ENCODE measurements at regions not wholly inside any gene's neighbourhood (a gene's known extent, or its start where the extent isn't known, plus 50 kb on each side); places are given as distances from the start of the nearest gene placed in this dataset.

- no peaks in the 10 kb centered on the region for H3K9me3 ChIP-seq (ENCODE audit: low read depth)
- no peaks in the 10 kb centered on the region for H3K36me3 ChIP-seq (replicated peaks; ENCODE audit: insufficient read depth, low read depth)
- H3K4me2 ChIP-seq: no peak overlapping the region
- TF ChIP-seq CTCF (IDR thresholded peaks at IDR 0.05; ENCODE audit: poor library complexity) (no peak), EZH2phosphoT487 (IDR thresholded peaks at IDR 0.05; ENCODE audit: low read depth, severe bottlenecking, unreplicated experiment) (no peak), EZH2 (IDR thresholded peaks at IDR 0.05; ENCODE audit: borderline replicate concordance) (no peak)
- no peaks in the 10 kb centered on the region for H3K9me2 ChIP-seq (replicated peaks; ENCODE audit: insufficient read depth)
- H3K27ac ChIP-seq: no peak overlapping the region
- H2AFZ ChIP-seq: no peak overlapping the region
- 0% methylated on average over 1 of the region's 1 CpG for WGBS (ENCODE audit: low lambda C conversion rate, missing lambda C conversion rate)
- no peaks in the 10 kb centered on the region for H3K27me3 ChIP-seq
- H4K20me1 ChIP-seq (ENCODE audit: insufficient read depth, poor library complexity, severe bottlenecking): no peaks in the 10 kb centered on the region
- no peaks in the 10 kb centered on the region for H3K4me1 ChIP-seq (ENCODE audit: insufficient read depth)
- no peak overlapping the region for H3K4me3 ChIP-seq
- H3K79me2 ChIP-seq: no peaks in the 10 kb centered on the region
- no peak for DNase-seq (ENCODE audit: low spot score)
Measured at GRCh38 chr9:90451804-90452203, 190.8 kb downstream of the DIRAS2 start.

DNA sequence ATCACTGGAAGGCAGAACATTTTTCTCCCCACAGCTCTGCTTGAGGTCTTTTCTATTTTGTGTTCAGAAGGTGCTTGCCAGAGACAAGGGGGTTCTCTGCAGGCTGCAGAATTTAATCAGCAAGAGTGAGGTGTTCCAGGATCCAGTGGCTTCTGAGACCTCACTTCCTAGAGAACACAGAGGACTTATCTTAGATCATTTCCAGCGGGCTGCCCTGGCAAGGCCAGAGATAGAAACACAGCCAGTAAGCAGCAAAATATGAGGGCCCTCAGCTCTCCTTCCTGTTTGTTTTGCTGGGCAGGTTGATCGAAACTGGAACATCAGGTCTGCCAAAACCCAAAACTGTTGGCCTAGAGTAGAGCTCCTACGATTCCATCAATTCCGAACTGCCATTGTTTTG, 187.3 kb downstream of the DIRAS2 start:
- Histone ChIP-seq H3K9me3 (ENCODE audit: low read depth) (no peaks in the 10 kb centered on the region), H3K79me2 (no peaks in the 10 kb centered on the region), H3K27ac (no peak overlapping the region), H3K27me3 (no peaks in the 10 kb centered on the region), H2AFZ (no peak overlapping the region), H3K36me3 (replicated peaks; ENCODE audit: insufficient read depth, low read depth) (no peaks in the 10 kb centered on the region), H3K9me2 (replicated peaks; ENCODE audit: insufficient read depth) (no peaks in the 10 kb centered on the region), H3K4me1 (ENCODE audit: insufficient read depth) (peaks cover 3% of the 10 kb centered on the region), H3K4me2 (no peak overlapping the region), H4K20me1 (ENCODE audit: insufficient read depth, poor library complexity, severe bottlenecking) (no peaks in the 10 kb centered on the region), H3K4me3 (no peak overlapping the region)
- DNase-seq (ENCODE audit: low spot score): no peak
- TF ChIP-seq EZH2phosphoT487 (IDR thresholded peaks at IDR 0.05; ENCODE audit: low read depth, severe bottlenecking, unreplicated experiment) (no peak), EZH2 (IDR thresholded peaks at IDR 0.05; ENCODE audit: borderline replicate concordance) (no peak), CTCF (IDR thresholded peaks at IDR 0.05; ENCODE audit: poor library complexity) (no peak)
- WGBS (ENCODE audit: low lambda C conversion rate, missing lambda C conversion rate): 82% methylated on average over 4 of the region's 4 CpGs

DNA sequence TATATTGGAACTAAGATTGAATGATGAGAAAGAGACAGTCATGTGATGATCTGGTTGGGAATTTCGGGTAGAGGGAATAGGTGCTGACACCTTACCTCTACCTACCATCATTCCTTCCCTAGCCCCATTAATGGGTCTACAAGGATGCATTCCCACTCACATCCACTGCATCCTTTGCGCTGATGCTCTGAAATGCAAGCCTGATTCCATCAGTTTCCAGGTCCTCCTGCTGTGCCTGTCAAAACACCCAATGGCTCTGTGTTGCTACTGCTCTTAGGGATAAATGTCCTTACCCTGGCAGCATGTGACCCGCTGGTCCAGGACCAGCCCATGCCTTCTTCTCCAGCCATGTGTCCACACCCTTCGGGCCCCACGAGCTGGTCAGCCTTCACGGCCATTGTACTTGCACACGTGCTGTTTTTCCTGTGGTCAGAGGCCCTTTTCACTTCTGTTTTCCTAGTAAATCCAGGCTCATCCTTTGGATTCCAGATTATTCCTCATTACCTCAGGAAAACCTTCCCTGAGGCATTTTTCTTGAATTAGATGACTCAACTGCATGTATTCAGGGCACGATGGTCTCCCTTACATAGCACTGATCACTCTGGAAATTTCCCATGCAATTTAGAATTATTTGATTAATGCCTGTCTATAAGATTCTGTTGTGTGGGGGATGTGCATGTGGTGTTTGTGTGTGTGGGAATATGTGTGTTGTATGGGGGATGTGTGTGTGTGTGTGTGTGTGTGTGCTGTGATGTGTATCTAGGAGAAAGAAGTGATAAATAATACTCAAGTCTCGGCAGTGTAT, 185.0 kb downstream of the DIRAS2 start:
- H4K20me1 ChIP-seq (ENCODE audit: insufficient read depth, poor library complexity, severe bottlenecking): no peaks in the 10 kb centered on the region
- no peaks in the 10 kb centered on the region for H3K36me3 ChIP-seq (replicated peaks; ENCODE audit: insufficient read depth, low read depth)
- TF ChIP-seq EZH2phosphoT487 (IDR thresholded peaks at IDR 0.05; ENCODE audit: low read depth, severe bottlenecking, unreplicated experiment): no peak
- TF ChIP-seq CTCF (IDR thresholded peaks at IDR 0.05; ENCODE audit: poor library complexity): no peak
- TF ChIP-seq EZH2 (IDR thresholded peaks at IDR 0.05; ENCODE audit: borderline replicate concordance): no peak
- H3K4me3 ChIP-seq: no peak overlapping the region
- no peak overlapping the region for H3K4me2 ChIP-seq
- H3K27me3 ChIP-seq: no peaks in the 10 kb centered on the region
- no peaks in the 10 kb centered on the region for H3K9me2 ChIP-seq (replicated peaks; ENCODE audit: insufficient read depth)
- H2AFZ ChIP-seq: no peak overlapping the region
- no peaks in the 10 kb centered on the region for H3K79me2 ChIP-seq
- DNase-seq (ENCODE audit: low spot score): no peak
- no peaks in the 10 kb centered on the region for H3K9me3 ChIP-seq (ENCODE audit: low read depth)
- H3K27ac ChIP-seq: no peak overlapping the region
- H3K4me1 ChIP-seq (ENCODE audit: insufficient read depth): peaks cover 8% of the 10 kb centered on the region
- WGBS (ENCODE audit: low lambda C conversion rate, missing lambda C conversion rate): 86% methylated on average over 9 of the region's 9 CpGs

Measured in hepatocyte (in vitro differentiated cells).